ENCODE measurements at regions not wholly inside any gene's neighbourhood (a gene's known extent, or its start where the extent isn't known, plus 50 kb on each side); places are given as distances from the start of the nearest gene placed in this dataset.
"Not testable (repeated sequence)": the region's sequence is repeated elsewhere in the genome, so short reads cannot be mapped to it uniquely, and the experiment has no call there.

GRCh38 chr5:42268170-42268569 is 155.1 kb upstream of the GHR start:
- not testable (repeated sequence) for TF ChIP-seq CTCF (IDR thresholded peaks at IDR 0.05; ENCODE audit: insufficient read depth, low read depth, low read length); EZH2 (IDR thresholded peaks at IDR 0.05; ENCODE audit: insufficient read depth, low read length)

Data from astrocyte (in vitro differentiated cells and primary cell).